ENCODE measurements at regions not wholly inside any gene's neighbourhood (a gene's known extent, or its start where the extent isn't known, plus 50 kb on each side); places are given as distances from the start of the nearest gene placed in this dataset.

DNA sequence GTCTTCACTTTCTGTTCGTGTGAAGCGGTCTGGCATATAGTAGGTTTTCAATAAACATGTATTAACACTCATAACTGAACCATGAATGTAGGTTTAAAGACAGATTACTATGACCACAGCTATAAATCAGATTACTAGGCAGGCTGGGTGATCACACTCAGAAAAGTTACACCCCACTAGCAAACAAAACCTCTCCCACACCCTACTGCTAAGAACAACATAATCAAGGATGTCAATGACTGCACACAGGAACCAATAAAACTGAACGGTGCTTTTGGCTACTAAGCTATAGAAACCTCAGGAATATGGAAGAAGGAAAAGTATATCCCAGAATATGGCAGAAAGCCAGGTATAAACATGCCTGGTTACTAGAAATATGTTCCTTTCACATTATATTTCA, 676.9 kb downstream of the SMARCA1 start:
- no peak overlapping the region for H3K4me3 ChIP-seq (ENCODE audit: low read depth, low read length)
- no peak overlapping the region for H2AFZ ChIP-seq
- no peaks in the 10 kb centered on the region for H3K4me1 ChIP-seq
- TF ChIP-seq, protein P1, sequence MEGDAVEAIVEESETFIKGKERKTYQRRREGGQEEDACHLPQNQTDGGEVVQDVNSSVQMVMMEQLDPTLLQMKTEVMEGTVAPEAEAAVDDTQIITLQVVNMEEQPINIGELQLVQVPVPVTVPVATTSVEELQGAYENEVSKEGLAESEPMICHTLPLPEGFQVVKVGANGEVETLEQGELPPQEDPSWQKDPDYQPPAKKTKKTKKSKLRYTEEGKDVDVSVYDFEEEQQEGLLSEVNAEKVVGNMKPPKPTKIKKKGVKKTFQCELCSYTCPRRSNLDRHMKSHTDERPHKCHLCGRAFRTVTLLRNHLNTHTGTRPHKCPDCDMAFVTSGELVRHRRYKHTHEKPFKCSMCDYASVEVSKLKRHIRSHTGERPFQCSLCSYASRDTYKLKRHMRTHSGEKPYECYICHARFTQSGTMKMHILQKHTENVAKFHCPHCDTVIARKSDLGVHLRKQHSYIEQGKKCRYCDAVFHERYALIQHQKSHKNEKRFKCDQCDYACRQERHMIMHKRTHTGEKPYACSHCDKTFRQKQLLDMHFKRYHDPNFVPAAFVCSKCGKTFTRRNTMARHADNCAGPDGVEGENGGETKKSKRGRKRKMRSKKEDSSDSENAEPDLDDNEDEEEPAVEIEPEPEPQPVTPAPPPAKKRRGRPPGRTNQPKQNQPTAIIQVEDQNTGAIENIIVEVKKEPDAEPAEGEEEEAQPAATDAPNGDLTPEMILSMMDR (IDR thresholded peaks at IDR 0.05) = no peak
- no peaks in the 10 kb centered on the region for H3K9me3 ChIP-seq (ENCODE audit: control insufficient read depth, low read length)
- H3K27ac ChIP-seq = no peak overlapping the region
- no peaks in the 10 kb centered on the region for H3K36me3 ChIP-seq (ENCODE audit: control insufficient read depth, insufficient read depth, low read length)
- H3K27me3 ChIP-seq (ENCODE audit: control insufficient read depth, insufficient read depth, low read length) = no peaks in the 10 kb centered on the region
- H3K79me2 ChIP-seq = no peaks in the 10 kb centered on the region
- no peak overlapping the region for H3K9ac ChIP-seq
- no peak overlapping the region for H3K4me2 ChIP-seq (ENCODE audit: low read length)

GRCh38 chrX:128818690-128819089, 704.6 kb downstream of the SMARCA1 start:
- Histone ChIP-seq H3K4me2 (ENCODE audit: low read length) (no peak overlapping the region), H3K4me1 (no peaks in the 10 kb centered on the region), H3K4me3 (ENCODE audit: low read depth, low read length) (no peak overlapping the region), H3K36me3 (ENCODE audit: control insufficient read depth, insufficient read depth, low read length) (no peaks in the 10 kb centered on the region), H3K27me3 (ENCODE audit: control insufficient read depth, insufficient read depth, low read length) (no peaks in the 10 kb centered on the region), H3K9me3 (ENCODE audit: control insufficient read depth, low read length) (no peaks in the 10 kb centered on the region), H3K27ac (no peak overlapping the region), H3K9ac (no peak overlapping the region), H3K79me2 (no peaks in the 10 kb centered on the region), H2AFZ (no peak overlapping the region)
- TF ChIP-seq, protein P1 (IDR thresholded peaks at IDR 0.05) = no peak

GRCh38 chrX:128816919-128817318, 706.4 kb downstream of the SMARCA1 start:
- H3K9me3 ChIP-seq (ENCODE audit: control insufficient read depth, low read length) = no peaks in the 10 kb centered on the region
- TF ChIP-seq, protein P1 (IDR thresholded peaks at IDR 0.05) = no peak

DNA sequence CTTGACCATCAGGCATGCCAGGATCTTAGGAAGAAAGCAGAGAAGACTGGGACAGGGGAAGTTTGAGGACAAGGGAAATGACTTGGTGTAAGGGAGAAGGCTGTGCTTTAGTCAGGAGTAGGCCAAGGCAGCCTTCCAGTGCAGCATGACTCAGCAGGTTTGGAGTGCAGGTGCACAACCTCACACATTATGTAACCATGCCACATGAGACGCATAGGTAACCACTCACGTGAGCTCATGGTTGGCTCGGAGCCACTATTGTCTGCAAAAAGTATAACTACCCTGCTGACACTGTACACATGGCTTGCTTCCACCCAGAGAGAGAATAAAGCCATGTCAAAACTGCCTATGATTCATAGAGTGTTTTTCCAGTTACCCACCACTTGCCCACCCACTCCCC, 715.9 kb downstream of the SMARCA1 start:
- Histone ChIP-seq H3K4me3 (ENCODE audit: low read depth, low read length) (no peak overlapping the region), H3K36me3 (ENCODE audit: control insufficient read depth, insufficient read depth, low read length) (no peaks in the 10 kb centered on the region), H2AFZ (no peak overlapping the region), H3K27ac (no peak overlapping the region), H3K4me1 (no peaks in the 10 kb centered on the region), H3K79me2 (no peaks in the 10 kb centered on the region), H3K4me2 (ENCODE audit: low read length) (no peak overlapping the region), H3K27me3 (ENCODE audit: control insufficient read depth, insufficient read depth, low read length) (no peaks in the 10 kb centered on the region), H3K9me3 (ENCODE audit: control insufficient read depth, low read length) (no peaks in the 10 kb centered on the region), H3K9ac (no peak overlapping the region)
- TF ChIP-seq, protein P1 (IDR thresholded peaks at IDR 0.05) = no peak

More at GRCh38 chrX:128816919-128817318, 706.4 kb downstream of the SMARCA1 start:
- Histone ChIP-seq H3K36me3 (ENCODE audit: control insufficient read depth, insufficient read depth, low read length) (no peaks in the 10 kb centered on the region), H3K4me3 (ENCODE audit: low read depth, low read length) (no peak overlapping the region), H3K79me2 (no peaks in the 10 kb centered on the region), H3K4me1 (no peaks in the 10 kb centered on the region), H3K4me2 (ENCODE audit: low read length) (no peak overlapping the region), H3K27me3 (ENCODE audit: control insufficient read depth, insufficient read depth, low read length) (no peaks in the 10 kb centered on the region), H3K27ac (no peak overlapping the region), H2AFZ (no peak overlapping the region), H3K9ac (no peak overlapping the region)

DNA sequence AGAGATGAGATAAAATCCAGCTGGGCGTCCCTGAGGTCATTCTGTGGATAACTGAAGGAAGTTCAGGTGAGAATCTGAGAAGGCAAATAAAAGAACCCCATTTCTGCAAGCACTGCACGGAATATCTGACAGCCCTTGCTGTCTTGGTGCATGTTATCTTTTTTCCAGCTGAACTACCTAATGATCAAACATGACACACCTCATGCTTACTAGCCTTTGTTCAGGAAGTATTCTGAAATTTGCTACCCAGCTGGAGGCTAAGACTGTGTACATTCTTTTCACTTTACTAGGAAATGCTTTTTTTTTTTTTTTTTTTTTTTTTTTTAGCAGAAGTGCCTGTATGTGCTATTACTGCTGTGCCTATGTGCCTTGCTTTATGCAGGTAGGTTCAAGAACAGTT, 718.1 kb downstream of the SMARCA1 start:
- H3K79me2 ChIP-seq = no peaks in the 10 kb centered on the region
- H3K9me3 ChIP-seq (ENCODE audit: control insufficient read depth, low read length) = no peaks in the 10 kb centered on the region
- TF ChIP-seq, protein P1 (IDR thresholded peaks at IDR 0.05) = no peak
- H3K36me3 ChIP-seq (ENCODE audit: control insufficient read depth, insufficient read depth, low read length) = no peaks in the 10 kb centered on the region
- H3K4me3 ChIP-seq (ENCODE audit: low read depth, low read length) = no peak overlapping the region
- H3K4me1 ChIP-seq = no peaks in the 10 kb centered on the region
- H3K4me2 ChIP-seq (ENCODE audit: low read length) = no peak overlapping the region
- H3K27me3 ChIP-seq (ENCODE audit: control insufficient read depth, insufficient read depth, low read length) = no peaks in the 10 kb centered on the region
- H3K27ac ChIP-seq = no peak overlapping the region
- no peak overlapping the region for H2AFZ ChIP-seq
- no peak overlapping the region for H3K9ac ChIP-seq

All from parathyroid adenoma (tissue), 2 donors.